ENCODE measurements at regions not wholly inside any gene's neighbourhood (a gene's known extent, or its start where the extent isn't known, plus 50 kb on each side); places are given as distances from the start of the nearest gene placed in this dataset.
"Not testable (repeated sequence)": the region's sequence is repeated elsewhere in the genome, so short reads cannot be mapped to it uniquely, and the experiment has no call there.

DNA sequence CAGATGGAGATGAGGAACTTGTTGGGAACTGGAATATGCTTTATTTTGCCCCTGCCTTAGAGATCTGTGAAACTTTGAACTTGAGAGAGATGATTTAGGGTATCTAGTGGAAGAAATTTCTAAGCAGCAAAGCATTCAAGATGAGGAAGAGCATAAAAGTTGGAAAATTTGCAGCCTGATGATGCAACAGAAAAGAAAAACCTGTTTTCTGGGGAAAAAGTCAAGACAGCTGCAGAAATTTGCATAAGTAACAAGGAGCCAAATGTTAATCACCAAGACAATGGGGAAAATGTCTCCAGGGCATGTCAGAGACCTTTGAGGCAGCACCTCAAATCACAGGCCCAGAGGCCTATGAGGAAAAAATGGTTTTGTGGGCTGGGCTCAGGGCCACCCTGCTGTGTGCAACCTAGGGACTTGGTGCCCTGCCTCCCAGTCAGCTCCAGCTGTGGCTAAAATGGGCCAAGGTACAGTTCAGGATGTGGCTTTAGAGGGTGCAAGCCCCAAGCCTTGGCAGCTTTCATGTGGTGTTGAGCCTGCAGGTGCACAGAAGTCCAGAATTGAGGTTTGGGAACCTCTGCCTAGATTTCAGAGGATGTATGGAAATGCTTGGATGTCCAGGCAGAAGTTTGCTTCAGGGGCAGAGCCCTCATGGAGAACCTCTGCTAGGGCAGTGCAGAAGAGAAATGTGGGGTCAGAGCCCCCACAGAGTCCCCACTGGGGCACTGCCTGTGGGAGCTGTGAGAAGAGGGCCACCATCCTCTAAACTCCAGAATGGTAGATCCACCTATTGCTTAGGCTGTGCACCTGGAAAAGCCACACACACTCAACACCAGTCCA lies 136.3 kb upstream of the RAB4A start:
- TF ChIP-seq, protein P1, sequence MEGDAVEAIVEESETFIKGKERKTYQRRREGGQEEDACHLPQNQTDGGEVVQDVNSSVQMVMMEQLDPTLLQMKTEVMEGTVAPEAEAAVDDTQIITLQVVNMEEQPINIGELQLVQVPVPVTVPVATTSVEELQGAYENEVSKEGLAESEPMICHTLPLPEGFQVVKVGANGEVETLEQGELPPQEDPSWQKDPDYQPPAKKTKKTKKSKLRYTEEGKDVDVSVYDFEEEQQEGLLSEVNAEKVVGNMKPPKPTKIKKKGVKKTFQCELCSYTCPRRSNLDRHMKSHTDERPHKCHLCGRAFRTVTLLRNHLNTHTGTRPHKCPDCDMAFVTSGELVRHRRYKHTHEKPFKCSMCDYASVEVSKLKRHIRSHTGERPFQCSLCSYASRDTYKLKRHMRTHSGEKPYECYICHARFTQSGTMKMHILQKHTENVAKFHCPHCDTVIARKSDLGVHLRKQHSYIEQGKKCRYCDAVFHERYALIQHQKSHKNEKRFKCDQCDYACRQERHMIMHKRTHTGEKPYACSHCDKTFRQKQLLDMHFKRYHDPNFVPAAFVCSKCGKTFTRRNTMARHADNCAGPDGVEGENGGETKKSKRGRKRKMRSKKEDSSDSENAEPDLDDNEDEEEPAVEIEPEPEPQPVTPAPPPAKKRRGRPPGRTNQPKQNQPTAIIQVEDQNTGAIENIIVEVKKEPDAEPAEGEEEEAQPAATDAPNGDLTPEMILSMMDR (conservative IDR thresholded peaks at IDR 0.05), result not testable (repeated sequence)
- TF ChIP-seq ZFX (IDR thresholded peaks at IDR 0.05), result not testable (repeated sequence)

All from C4-2B (cell line).